Middle frontal gyrus (tissue), 1 donor: ENCODE measurements at regions not wholly inside any gene's neighbourhood (a gene's known extent, or its start where the extent isn't known, plus 50 kb on each side); places are given as distances from the start of the nearest gene placed in this dataset.
"Not testable (repeated sequence)": the region's sequence is repeated elsewhere in the genome, so short reads cannot be mapped to it uniquely, and the experiment has no call there.

Experiments used
- DNase-seq: peaks from one replicate; pipeline ENCODE4 v3.0.0-alpha.2; 2015; ENCODE audit warnings: low spot score; ENCODE audit errors: extremely low spot score

- DNase-seq: no peak
These were observed 454.8 kb upstream of the CDH11 start for GRCh38 chr16:65576631-65577030.

- no peak for DNase-seq
These were observed 454.3 kb upstream of the CDH11 start for GRCh38 chr16:65576139-65576538.

- no peak for DNase-seq
These were observed 452.6 kb upstream of the CDH11 start for GRCh38 chr16:65574326-65574966.

GRCh38 chr16:65572156-65572555 is 450.3 kb upstream of the CDH11 start:
- no peak for DNase-seq

- DNase-seq: no peak
These were observed 448.4 kb upstream of the CDH11 start for GRCh38 chr16:65570261-65570660.

GRCh38 chr16:65559846-65560245 is 438.0 kb upstream of the CDH11 start:
- no peak for DNase-seq

GRCh38 chr16:65549689-65550088 is 427.8 kb upstream of the CDH11 start:
- DNase-seq: not testable (repeated sequence)

- no peak for DNase-seq
These were observed 426.6 kb upstream of the CDH11 start for GRCh38 chr16:65548470-65548869.

GRCh38 chr16:65547772-65548446 is 426.0 kb upstream of the CDH11 start:
- DNase-seq: no peak

GRCh38 chr16:65546353-65546791 is 424.5 kb upstream of the CDH11 start:
- no peak for DNase-seq

GRCh38 chr16:65545413-65545956 is 423.6 kb upstream of the CDH11 start:
- no peak for DNase-seq

GRCh38 chr16:65543781-65544740 is 422.2 kb upstream of the CDH11 start:
- DNase-seq: no peak

- DNase-seq: no peak
These were observed 419.8 kb upstream of the CDH11 start for GRCh38 chr16:65541646-65542045.

GRCh38 chr16:65540901-65541300 is 419.0 kb upstream of the CDH11 start:
- DNase-seq: no peak

- no peak for DNase-seq
These were observed 417.1 kb upstream of the CDH11 start for GRCh38 chr16:65538976-65539375.

GRCh38 chr16:65537336-65537735 is 415.5 kb upstream of the CDH11 start:
- no peak for DNase-seq

GRCh38 chr16:65534121-65534528 is 412.3 kb upstream of the CDH11 start:
- DNase-seq: no peak

- no peak for DNase-seq
These were observed 411.0 kb upstream of the CDH11 start for GRCh38 chr16:65532846-65533245.

- DNase-seq: no peak
These were observed 410.4 kb upstream of the CDH11 start for GRCh38 chr16:65532258-65532657.

- DNase-seq: no peak
These were observed 409.6 kb upstream of the CDH11 start for GRCh38 chr16:65531475-65531874.

GRCh38 chr16:65525707-65526106 is 403.8 kb upstream of the CDH11 start:
- DNase-seq: no peak

GRCh38 chr16:65524997-65525396 is 403.1 kb upstream of the CDH11 start:
- DNase-seq: no peak
